ENCODE measurements at regions not wholly inside any gene's neighbourhood (a gene's known extent, or its start where the extent isn't known, plus 50 kb on each side); places are given as distances from the start of the nearest gene placed in this dataset.
A peak's percentile ranks its signal among the peaks of the same experiment; 100 is the strongest.
"Not testable (repeated sequence)": the region's sequence is repeated elsewhere in the genome, so short reads cannot be mapped to it uniquely, and the experiment has no call there.

- no peak for DNase-seq
Observed at GRCh38 chr5:2066373-2066772, 183.6 kb upstream of the IRX4 start.

- DNase-seq: not testable (repeated sequence)
Observed at GRCh38 chr5:2063380-2063779, 180.7 kb upstream of the IRX4 start.

- DNase-seq: no peak
Observed at GRCh38 chr5:2052687-2053086, 170.0 kb upstream of the IRX4 start.

- DNase-seq: no peak
Observed at GRCh38 chr5:2049876-2050275, 167.2 kb upstream of the IRX4 start.

GRCh38 chr5:2048664-2049063 lies 165.9 kb upstream of the IRX4 start:
- no peak for DNase-seq

- DNase-seq: no peak
Observed at GRCh38 chr5:2047341-2047927, 164.7 kb upstream of the IRX4 start.

- DNase-seq: no peak
Observed at GRCh38 chr5:2044041-2044440, 161.3 kb upstream of the IRX4 start.

- peak; percentile 53 for DNase-seq
Observed at GRCh38 chr5:2039180-2039531, 156.4 kb upstream of the IRX4 start.

- peak; percentile 88 for DNase-seq
Observed at GRCh38 chr5:2038321-2039179, 155.8 kb upstream of the IRX4 start.

- no peak for DNase-seq
Observed at GRCh38 chr5:2036885-2037284, 154.2 kb upstream of the IRX4 start.

GRCh38 chr5:2032432-2032831 lies 149.7 kb upstream of the IRX4 start:
- no peak for DNase-seq

- DNase-seq: no peak
Observed at GRCh38 chr5:2031581-2031980, 148.9 kb upstream of the IRX4 start.

- no peak for DNase-seq
Observed at GRCh38 chr5:2030131-2030530, 147.4 kb upstream of the IRX4 start.

GRCh38 chr5:2029206-2029605 lies 146.5 kb upstream of the IRX4 start:
- no peak for DNase-seq

GRCh38 chr5:2027790-2028189 lies 145.1 kb upstream of the IRX4 start:
- DNase-seq: no peak

- no peak for DNase-seq
Observed at GRCh38 chr5:2024986-2025721, 142.4 kb upstream of the IRX4 start.

- no peak for DNase-seq
Observed at GRCh38 chr5:2023196-2023595, 140.5 kb upstream of the IRX4 start.

- no peak for DNase-seq
Observed at GRCh38 chr5:2022436-2022835, 139.7 kb upstream of the IRX4 start.

- no peak for DNase-seq
Observed at GRCh38 chr5:2021484-2022176, 138.9 kb upstream of the IRX4 start.

- DNase-seq: no peak
Observed at GRCh38 chr5:2020730-2021129, 138.0 kb upstream of the IRX4 start.

- DNase-seq: no peak
Observed at GRCh38 chr5:2019716-2020115, 137.0 kb upstream of the IRX4 start.

GRCh38 chr5:2018390-2018724 lies 135.6 kb upstream of the IRX4 start:
- no peak for DNase-seq

GRCh38 chr5:2017540-2018389 lies 135.0 kb upstream of the IRX4 start:
- peak; percentile 40 for DNase-seq

Measured in NCI-H748 treated with DMSO at 0.1 percent for 48 hours (cell line).